GM18517 (cell line): ENCODE measurements at regions not wholly inside any gene's neighbourhood (a gene's known extent, or its start where the extent isn't known, plus 50 kb on each side); places are given as distances from the start of the nearest gene placed in this dataset.
"Not testable (repeated sequence)": the region's sequence is repeated elsewhere in the genome, so short reads cannot be mapped to it uniquely, and the experiment has no call there.

Experiments
- ATAC-seq: cut with Tn5 transposase; IDR thresholded peaks from one replicate; pipeline ENCODE4 v1.9.1; 2021; ENCODE audit warnings: mild to moderate bottlenecking, moderate library complexity; ENCODE audit not compliant: unreplicated experiment

DNA sequence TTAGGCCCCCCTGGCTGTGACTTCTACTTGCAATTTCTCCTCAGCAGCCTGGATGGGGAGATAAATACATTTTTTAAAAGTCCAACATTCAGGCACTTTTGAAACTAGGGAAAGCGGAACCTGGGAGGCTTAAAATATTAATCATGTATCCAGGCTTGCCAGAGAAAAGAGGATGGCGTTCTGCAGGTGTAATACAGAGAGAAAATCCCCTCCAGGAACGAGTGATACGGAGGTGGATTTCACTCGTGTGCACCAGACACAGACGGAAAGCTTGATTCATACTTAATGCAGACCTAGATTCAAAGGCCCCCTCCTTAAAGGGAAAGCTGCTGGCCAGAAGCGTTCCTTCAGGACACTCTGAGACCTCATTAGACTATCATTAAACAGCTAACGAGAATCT lies 354.0 kb upstream of the BOD1L1 start:
- no peak for ATAC-seq

DNA sequence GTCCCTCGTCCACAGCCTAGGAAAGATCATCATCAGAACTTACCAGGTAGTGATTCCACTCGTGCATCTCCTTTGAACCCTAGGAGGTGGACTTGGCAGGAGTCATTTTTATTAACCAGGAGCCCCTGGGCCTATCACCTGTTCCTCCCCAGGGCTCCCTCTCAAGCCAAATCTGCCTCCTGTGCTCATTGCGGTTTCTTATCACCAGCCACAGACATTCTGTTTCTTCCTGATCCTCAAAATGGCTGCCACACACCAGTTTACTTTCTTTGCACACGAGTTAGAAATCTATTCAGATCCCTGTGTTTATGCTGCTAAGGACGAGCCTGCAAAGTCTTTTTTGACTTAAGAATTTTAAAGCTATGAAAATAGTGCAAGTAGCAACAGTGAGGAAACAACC lies 354.5 kb upstream of the BOD1L1 start:
- no peak for ATAC-seq

GRCh38 chr4:13983189-13983790 lies 355.8 kb upstream of the BOD1L1 start:
- no peak for ATAC-seq

GRCh38 chr4:13984991-13985800 lies 357.7 kb upstream of the BOD1L1 start:
- ATAC-seq: no peak

- ATAC-seq: no peak
Measured at GRCh38 chr4:13985837-13986236, 358.3 kb upstream of the BOD1L1 start.

DNA sequence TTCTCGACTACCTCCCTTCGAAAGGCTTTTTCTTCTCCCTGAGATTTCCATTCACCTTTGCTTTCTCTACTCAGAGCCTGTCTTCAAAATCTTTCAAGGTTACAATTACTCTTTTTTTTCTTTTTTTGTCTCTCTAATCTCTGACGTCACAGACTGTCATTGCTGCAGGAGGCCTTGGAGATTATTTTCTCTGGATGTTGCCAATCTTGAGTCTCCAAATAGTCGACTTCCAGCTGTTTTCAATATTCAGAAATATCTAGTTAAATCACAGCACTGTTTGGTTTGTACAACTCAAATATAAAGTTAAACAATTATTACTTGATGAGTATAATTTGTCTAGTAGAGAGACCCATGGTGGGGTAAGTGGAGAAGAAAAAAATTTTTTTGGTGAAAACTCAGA lies 359.0 kb upstream of the BOD1L1 start:
- ATAC-seq: no peak

GRCh38 chr4:13988353-13989305 lies 361.1 kb upstream of the BOD1L1 start:
- ATAC-seq: no peak

- ATAC-seq: no peak
Measured at GRCh38 chr4:13989501-13989900, 362.0 kb upstream of the BOD1L1 start.

DNA sequence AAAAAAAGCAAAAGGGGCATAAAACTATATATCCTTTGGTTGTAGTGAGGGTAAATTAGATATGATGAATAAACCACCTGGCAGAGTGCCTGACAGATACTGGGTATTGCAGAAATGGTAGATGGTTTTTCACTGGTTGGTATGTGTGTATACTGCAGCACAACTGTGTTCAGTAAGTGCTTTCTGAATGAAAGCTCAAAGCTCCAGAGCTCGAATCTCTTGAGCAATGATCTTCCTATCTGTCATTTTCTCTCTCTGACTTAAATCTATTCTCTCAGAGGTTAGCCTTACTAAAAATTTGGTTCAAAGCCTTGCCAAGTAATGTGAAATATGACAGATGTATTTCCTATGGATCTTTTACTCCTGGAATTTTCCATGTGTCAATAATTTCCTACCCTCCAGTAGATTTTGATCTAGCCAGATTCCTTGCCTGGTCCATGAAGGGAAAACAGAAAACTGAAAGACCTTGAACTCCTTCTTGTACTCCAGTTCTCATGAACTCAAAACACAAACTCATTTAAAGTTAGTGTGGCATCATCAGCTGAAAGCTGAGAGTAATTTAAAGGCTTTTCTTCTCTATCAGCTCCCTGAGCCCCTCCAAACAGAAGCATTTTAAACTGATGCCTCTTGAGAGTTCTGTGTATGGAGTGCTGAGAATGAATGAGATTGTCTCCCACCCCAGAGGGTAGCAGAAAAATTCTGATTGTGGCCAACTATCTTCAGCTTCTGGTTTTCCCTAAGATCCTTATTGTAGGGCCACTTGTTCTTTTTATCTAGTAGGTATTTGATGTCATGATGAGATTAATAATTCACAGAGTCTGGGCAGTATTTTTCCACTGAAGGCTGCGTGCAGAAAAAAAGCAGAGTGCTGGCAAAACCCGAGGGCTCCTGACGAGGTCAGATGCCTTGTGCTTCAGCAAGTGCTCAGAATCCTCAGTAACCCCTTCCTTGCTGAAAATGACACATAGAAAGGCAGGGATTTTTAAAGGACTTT lies 363.4 kb upstream of the BOD1L1 start:
- ATAC-seq: no peak

GRCh38 chr4:13992041-13992440 lies 364.5 kb upstream of the BOD1L1 start:
- ATAC-seq: no peak

DNA sequence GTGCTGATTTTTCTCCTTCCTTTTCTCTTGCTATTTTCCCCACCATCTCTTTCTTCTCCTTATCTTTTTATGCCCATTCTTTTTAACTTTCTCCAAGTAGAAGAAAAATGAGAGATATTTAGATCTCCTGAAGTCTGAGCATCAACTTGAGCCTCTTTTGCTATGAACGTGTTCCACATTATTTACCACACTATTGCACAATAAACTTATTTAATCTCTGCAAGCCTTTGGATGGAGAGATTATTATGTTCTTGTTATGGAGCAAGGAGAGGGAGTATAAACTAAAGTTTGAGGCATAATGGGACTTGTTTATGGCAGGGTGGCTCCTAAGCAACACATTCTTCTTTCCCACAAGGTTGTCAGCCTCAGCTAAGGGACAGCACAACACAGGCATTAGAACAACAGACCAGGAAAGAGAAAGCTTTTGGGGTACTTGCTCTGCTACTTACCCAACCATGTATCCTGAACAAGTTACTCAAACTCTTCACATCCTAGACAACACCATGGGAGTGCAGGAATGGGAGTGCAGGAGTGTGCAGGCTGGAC lies 365.5 kb upstream of the BOD1L1 start:
- ATAC-seq: no peak

DNA sequence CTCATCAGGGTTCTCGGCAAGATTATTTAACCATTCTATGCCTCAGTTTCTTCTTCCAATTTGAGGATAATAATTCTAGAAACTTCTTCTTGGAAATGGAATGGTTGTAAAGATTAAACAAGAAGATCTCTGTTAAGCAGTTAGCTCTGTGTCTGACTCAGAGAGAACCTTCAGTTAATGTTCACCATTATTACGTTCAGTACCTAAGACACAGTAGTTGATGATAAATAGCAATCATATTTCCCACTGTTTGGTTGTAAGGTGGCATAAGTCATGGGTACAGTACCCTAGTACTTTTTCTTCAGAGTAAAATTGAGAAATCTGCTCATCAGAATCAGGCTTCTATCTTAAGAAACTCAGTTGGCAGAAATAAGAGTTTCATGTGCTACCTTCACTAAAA lies 366.5 kb upstream of the BOD1L1 start:
- ATAC-seq: no peak

- ATAC-seq: no peak
Measured at GRCh38 chr4:13998850-13999445, 371.4 kb upstream of the BOD1L1 start.

DNA sequence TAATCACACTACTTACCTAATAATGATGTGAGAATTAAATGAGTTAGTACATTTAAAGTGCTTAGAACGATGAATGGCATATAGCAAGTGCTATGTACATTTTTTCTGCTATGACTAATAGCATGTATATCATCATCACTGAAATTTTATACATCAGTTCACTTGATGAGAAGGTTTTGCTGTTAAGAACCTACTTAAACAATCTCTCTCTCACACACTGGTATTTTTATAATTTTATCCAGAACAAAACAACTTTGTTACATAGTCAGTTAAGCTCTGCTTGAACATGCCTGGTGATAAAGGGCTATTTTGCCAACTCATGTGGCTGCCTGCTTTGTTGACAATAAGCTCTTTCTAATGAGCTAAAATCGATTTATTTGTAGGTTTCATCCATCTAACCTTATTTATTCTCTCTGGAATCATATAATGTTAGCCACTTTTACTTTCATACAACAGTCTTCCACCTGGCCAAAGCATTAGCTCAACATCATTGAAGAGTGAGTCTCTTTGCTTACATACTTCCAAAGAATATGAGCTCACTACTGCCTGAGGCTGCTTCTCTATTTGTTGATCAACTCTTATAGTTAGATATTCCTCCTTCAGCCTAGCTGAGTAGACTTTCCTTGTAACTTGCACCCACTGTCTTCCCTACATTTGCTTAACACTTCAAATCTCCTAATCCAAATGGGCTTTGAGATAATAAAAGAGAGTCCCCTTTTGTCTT lies 372.7 kb upstream of the BOD1L1 start:
- no peak for ATAC-seq

GRCh38 chr4:14002331-14002730 lies 374.8 kb upstream of the BOD1L1 start:
- not testable (repeated sequence) for ATAC-seq

DNA sequence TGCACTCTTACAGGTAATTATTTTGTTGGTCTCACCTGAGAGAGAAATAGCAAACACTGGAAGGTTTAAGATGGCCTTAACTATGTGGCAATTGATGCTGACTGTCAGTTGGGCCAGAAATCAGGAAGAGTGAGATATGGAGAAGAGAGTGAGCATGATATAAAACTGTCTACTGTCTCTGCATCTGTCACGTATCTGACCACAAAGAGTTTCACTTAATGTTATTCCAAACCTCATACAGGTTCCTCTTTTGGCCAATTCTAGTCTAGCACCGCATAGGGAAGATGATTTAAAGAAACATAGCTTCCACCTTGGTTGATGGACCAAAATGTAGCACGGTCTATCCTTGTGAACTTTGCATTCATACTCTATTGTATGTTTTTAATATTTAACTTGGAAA lies 381.0 kb upstream of the BOD1L1 start:
- no peak for ATAC-seq

DNA sequence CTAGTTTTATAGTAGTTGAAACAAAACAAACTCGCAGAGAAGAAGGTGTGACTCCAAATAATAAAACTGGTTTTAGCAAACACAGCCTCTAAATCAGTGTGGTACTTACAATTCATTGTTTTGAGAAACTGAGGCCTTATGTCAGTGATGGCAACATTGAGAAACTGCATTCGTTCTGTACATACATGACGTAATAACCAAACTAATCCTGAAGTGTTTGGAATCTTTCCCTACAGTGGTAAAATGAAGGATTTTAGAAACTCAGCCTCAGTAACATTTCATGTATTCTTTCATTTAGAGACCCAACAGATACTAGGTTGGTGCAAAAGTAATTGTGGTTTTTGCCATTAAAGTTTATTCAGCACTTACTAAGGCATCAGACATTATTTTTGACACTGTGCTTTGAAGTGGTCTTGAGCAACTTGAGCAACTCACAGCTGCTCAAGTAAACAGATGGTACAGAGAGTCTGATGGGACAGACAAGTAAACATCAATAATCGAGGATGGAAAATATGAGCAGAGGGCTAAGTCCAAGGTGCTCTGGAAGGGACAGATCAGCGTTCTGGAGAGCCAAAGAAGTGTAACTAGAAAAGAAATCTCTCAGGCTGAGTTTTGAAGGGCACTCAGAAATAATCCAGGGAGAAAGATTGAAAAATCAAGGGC lies 390.8 kb upstream of the BOD1L1 start:
- ATAC-seq: no peak

GRCh38 chr4:14022456-14022855 lies 394.9 kb upstream of the BOD1L1 start:
- ATAC-seq: no peak
